Thyroid gland (tissue), 4 donors: ENCODE measurements at regions not wholly inside any gene's neighbourhood (a gene's known extent, or its start where the extent isn't known, plus 50 kb on each side); places are given as distances from the start of the nearest gene placed in this dataset.

Experiments used
- DNase-seq, 2 donors: peaks; one replicate each; pipeline ENCODE4 v3.0.0-alpha.2; 2019
- H3K27ac ChIP-seq, 3 donors: fragments of 200-600 bp; sonication (generic); 1 replicate in 2 of 3; 2 replicates in 1 of 3; pipeline ENCODE4 v1.5.1; 2016 to 2019; ENCODE audit warnings: mild to moderate bottlenecking in 1 of 3, moderate library complexity in 1 of 3
- H3K27me3 ChIP-seq: fragments of 200-600 bp; sonication (generic); one replicate; pipeline ENCODE4 v1.5.1; 2019
- H3K36me3 ChIP-seq, 2 donors: fragments of 200-600 bp; sonication (generic); one replicate each; pipeline ENCODE4 v1.5.1; 2016 to 2019
- H3K4me1 ChIP-seq, 2 donors: fragments of 200-600 bp; sonication (generic); one replicate each; pipeline ENCODE4 v1.5.1; 2017 to 2019
- H3K4me3 ChIP-seq, 3 donors: fragments of 200-600 bp; sonication (generic); replicated peaks in 1 of 3; 1 replicate in 2 of 3; 2 replicates in 1 of 3; pipeline ENCODE4 v1.5.1; 2016; ENCODE audit warnings: mild to moderate bottlenecking in 1 of 3
- H3K9me3 ChIP-seq: fragments of 200-600 bp; sonication (generic); one replicate; pipeline ENCODE4 v1.5.1; 2017
- POLR2A ChIP-seq, 2 donors: fragments of 450-650 bp; IDR thresholded peaks; one replicate each; pipeline ENCODE4 v1.6.1; 2017; ENCODE audit warnings: antibody characterized with exemption in 2 of 2, mild to moderate bottlenecking in 2 of 2, moderate library complexity in 1 of 2
- WGBS, 2 donors: methylation state at CpG; one replicate each; pipeline ENCODE4 v1.1.5; 2017; 5-methylcytosine and 5-hydroxymethylcytosine counted together
- intact Hi-C: fragments of 100-400 bp; cut with DNase I; formaldehyde crosslinking; loops from one replicate; pipeline ENCODE4 v1.15.1; 2023
- TF ChIP-seq, protein P1 (sequence below), 6 experiments: fragments of 200-600 bp in 3 of 6; fragments of 450-650 bp in 3 of 6; sonication (generic) in 3 of 6; IDR thresholded peaks; one replicate each; pipeline ENCODE4 v1.5.1; 2016 to 2019; ENCODE audit warnings: antibody characterized with exemption in 6 of 6, mild to moderate bottlenecking in 2 of 6, inconsistent platforms in 1 of 6, moderate library complexity in 1 of 6

DNA sequence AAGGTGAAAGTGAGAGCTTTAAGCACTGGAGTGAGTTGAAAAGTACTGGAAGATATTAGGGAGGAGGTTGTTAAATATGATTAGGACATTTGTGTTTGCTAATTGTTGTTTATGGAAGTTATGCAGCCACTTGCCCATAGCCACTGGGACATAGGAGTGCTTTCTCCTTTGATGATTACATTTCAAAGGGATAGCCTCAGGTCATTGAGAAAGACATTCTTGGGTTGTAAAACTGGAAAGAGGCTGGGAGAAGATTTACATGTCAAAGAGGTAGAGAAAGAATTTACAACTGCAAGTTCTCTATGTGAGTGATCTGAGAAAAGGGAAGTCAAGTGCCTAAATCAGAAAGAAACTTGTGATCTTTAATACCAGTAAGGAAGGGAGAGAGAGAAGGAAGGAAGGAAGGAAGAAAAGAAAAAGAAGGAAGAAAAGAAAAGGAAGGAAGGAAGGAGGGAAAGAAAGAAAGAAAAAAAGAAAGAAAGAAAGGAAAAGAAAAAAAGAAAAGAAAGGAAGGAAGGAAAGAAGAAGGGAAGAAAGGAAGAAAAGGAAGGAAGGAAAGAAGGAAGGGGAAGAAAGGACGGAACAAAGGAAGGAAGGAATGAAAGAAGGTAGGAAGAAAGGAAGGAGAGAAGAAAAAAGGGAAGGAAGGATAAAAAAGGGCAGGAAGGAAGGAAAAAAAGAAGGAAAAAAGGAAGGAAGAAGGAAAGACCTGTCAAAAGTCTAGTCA, 284.6 kb upstream of the DPYD start:
- intact Hi-C loops: no loop called here
- H3K27ac ChIP-seq: no peak overlapping the region
- H3K4me3 ChIP-seq: no peak overlapping the region
- H3K4me1 ChIP-seq: no peaks in the 10 kb centered on the region
- TF ChIP-seq POLR2A (IDR thresholded peaks at IDR 0.05): no peak
- TF ChIP-seq, protein P1, sequence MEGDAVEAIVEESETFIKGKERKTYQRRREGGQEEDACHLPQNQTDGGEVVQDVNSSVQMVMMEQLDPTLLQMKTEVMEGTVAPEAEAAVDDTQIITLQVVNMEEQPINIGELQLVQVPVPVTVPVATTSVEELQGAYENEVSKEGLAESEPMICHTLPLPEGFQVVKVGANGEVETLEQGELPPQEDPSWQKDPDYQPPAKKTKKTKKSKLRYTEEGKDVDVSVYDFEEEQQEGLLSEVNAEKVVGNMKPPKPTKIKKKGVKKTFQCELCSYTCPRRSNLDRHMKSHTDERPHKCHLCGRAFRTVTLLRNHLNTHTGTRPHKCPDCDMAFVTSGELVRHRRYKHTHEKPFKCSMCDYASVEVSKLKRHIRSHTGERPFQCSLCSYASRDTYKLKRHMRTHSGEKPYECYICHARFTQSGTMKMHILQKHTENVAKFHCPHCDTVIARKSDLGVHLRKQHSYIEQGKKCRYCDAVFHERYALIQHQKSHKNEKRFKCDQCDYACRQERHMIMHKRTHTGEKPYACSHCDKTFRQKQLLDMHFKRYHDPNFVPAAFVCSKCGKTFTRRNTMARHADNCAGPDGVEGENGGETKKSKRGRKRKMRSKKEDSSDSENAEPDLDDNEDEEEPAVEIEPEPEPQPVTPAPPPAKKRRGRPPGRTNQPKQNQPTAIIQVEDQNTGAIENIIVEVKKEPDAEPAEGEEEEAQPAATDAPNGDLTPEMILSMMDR (IDR thresholded peaks at IDR 0.05): no peak
- 63 to 69% methylated on average over 1 of the region's 1 CpG for WGBS, 2 donors
- no peaks in the 10 kb centered on the region for H3K9me3 ChIP-seq
- no peaks in the 10 kb centered on the region for H3K36me3 ChIP-seq
- H3K27me3 ChIP-seq: no peaks in the 10 kb centered on the region
- DNase-seq: no peak

DNA sequence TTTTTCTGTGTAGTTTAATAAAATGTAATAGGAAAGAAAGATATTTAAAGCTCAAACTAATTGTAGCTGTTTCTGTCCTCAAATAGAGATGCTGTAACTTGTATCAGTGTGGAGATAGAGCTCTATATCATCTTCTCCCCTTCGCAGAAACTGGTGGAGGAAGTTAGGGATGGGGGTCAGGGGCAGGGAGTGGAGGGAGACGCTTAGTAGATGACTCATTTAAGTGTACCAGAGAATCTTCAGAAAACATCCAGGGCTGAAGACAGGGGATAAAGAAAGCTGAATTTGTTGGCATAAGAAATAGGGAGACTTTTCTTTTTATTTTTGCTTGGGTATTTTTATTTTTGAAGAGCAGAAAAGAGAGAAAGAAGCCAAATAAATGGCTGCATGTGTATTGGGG, 282.6 kb upstream of the DPYD start:
- H3K4me3 ChIP-seq: no peak overlapping the region
- H3K27me3 ChIP-seq: no peaks in the 10 kb centered on the region
- no peaks in the 10 kb centered on the region for H3K4me1 ChIP-seq
- TF ChIP-seq, protein P1 (IDR thresholded peaks at IDR 0.05): no peak
- no peak for TF ChIP-seq POLR2A (IDR thresholded peaks at IDR 0.05)
- H3K36me3 ChIP-seq: no peaks in the 10 kb centered on the region
- WGBS, 2 donors: 40 to 55% methylated on average over 2 of the region's 2 CpGs
- H3K9me3 ChIP-seq: no peaks in the 10 kb centered on the region
- no peak overlapping the region for H3K27ac ChIP-seq
- intact Hi-C loops: no loop called here
- no peak for DNase-seq

DNA sequence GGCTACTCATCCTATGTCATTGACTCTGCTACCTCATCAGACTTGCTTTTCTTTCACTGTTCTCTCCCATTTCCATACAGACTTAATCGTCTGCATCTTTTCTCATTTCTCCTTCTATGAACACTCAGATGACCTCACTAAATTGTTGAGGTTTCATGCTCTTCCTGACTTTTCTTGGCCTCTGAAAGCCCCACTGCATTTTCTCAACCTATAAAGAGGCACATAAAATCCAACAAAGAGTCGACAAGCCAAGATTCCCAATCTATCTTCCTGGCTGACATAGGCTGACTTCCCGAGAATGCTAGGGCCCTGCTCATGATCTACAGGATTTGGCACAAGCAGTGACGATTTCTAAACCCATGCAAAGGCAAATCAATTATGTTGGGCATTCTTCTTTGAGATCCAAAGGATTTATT, 280.8 kb upstream of the DPYD start:
- no peak for TF ChIP-seq POLR2A (IDR thresholded peaks at IDR 0.05)
- TF ChIP-seq, protein P1 (IDR thresholded peaks at IDR 0.05): no peak
- Histone ChIP-seq H3K27ac (no peak overlapping the region), H3K36me3 (no peaks in the 10 kb centered on the region), H3K4me1 (no peaks in the 10 kb centered on the region), H3K4me3 (no peak overlapping the region), H3K9me3 (no peaks in the 10 kb centered on the region), H3K27me3 (no peaks in the 10 kb centered on the region)
- DNase-seq: no peak
- intact Hi-C loops: no loop called here
- 51 to 54% methylated on average over 4 of the region's 4 CpGs for WGBS, 2 donors

DNA sequence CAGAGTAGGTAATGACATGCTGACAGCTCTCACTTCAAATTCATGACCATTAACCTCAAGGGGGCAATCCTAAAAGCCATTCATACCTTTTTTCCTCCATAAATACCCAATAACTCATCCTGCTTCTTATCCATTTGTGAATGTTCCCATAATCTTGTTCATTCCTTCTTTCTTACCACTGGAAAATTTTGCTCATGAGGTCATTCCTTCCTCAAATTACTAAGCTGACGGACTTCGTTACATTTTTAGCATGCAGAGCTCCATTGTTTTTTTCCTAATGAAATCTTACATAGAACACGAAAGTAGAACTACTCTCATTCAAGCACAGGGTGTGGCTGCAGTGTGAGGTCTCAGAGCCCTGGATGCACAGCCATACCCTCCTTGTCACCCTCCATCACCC, 276.5 kb upstream of the DPYD start:
- no peak overlapping the region for H3K4me3 ChIP-seq
- no peak for TF ChIP-seq POLR2A (IDR thresholded peaks at IDR 0.05)
- TF ChIP-seq, protein P1 (IDR thresholded peaks at IDR 0.05): no peak

DNA sequence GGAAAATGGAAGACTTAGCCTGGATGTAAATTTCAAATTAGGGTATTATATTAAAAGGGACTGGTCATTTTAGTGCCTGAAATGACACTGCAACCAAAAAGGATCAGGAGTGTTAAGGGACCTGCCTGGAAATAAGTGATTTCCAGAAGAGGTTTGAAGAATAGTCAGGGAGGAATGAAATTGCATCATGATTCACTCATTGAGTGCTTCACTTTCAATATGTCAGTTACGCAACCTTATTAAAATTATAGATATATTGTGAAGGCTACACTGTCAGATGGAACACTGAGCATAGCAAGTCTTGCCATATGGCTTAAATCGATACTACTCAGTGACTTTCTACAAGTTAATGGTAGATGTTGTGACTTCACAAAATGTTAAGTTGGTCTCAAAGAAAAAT, 275.2 kb upstream of the DPYD start:
- Histone ChIP-seq H3K36me3 (no peaks in the 10 kb centered on the region), H3K27me3 (no peaks in the 10 kb centered on the region), H3K4me1 (no peaks in the 10 kb centered on the region), H3K9me3 (no peaks in the 10 kb centered on the region), H3K4me3 (no peak overlapping the region), H3K27ac (no peak overlapping the region)
- WGBS, 2 donors: 92 to 96% methylated on average over 2 of the region's 2 CpGs
- no peak for DNase-seq
- intact Hi-C loops: no loop called here
- TF ChIP-seq, protein P1 (IDR thresholded peaks at IDR 0.05): no peak
- TF ChIP-seq POLR2A (IDR thresholded peaks at IDR 0.05): no peak

More for the DNA sequence above, 276.5 kb upstream of the DPYD start:
- DNase-seq: no peak
- no peaks in the 10 kb centered on the region for H3K27me3 ChIP-seq
- H3K4me1 ChIP-seq: no peaks in the 10 kb centered on the region
- H3K36me3 ChIP-seq: no peaks in the 10 kb centered on the region
- no peaks in the 10 kb centered on the region for H3K9me3 ChIP-seq
- intact Hi-C loops: no loop called here
- no peak overlapping the region for H3K27ac ChIP-seq
- 78 to 84% methylated on average over 3 of the region's 3 CpGs for WGBS, 2 donors
